ENCODE measurements at regions not wholly inside any gene's neighbourhood (a gene's known extent, or its start where the extent isn't known, plus 50 kb on each side); places are given as distances from the start of the nearest gene placed in this dataset.

- no peaks in the 10 kb centered on the region for H3K27me3 ChIP-seq
- H3K36me3 ChIP-seq = no peaks in the 10 kb centered on the region
- no peak for TF ChIP-seq CTCF (IDR thresholded peaks at IDR 0.05)
- no peak for ATAC-seq
- no peak for DNase-seq
- no peaks in the 10 kb centered on the region for H3K9me3 ChIP-seq
- no peak overlapping the region for H3K27ac ChIP-seq
- intact Hi-C loops (cut with DNase I) = no loop called here
- no peaks in the 10 kb centered on the region for H3K4me1 ChIP-seq
- no peak overlapping the region for H3K4me3 ChIP-seq
These were observed 88.4 kb downstream of the ISL1 start for GRCh38 chr5:51471630-51472029.

- ATAC-seq (no peak), DNase-seq (no peak)
- H3K27ac ChIP-seq = no peak overlapping the region
- H3K4me3 ChIP-seq = no peak overlapping the region
- no peaks in the 10 kb centered on the region for H3K36me3 ChIP-seq
- no peaks in the 10 kb centered on the region for H3K27me3 ChIP-seq
- H3K4me1 ChIP-seq = no peaks in the 10 kb centered on the region
- intact Hi-C loops (cut with DNase I) = no loop called here
- no peak for TF ChIP-seq CTCF (IDR thresholded peaks at IDR 0.05)
- H3K9me3 ChIP-seq = no peaks in the 10 kb centered on the region
These were observed 89.2 kb downstream of the ISL1 start for GRCh38 chr5:51472472-51472871.

GRCh38 chr5:51475628-51476027 is 92.4 kb downstream of the ISL1 start:
- H3K27ac ChIP-seq = no peak overlapping the region
- no peak for TF ChIP-seq CTCF (IDR thresholded peaks at IDR 0.05)
- no peaks in the 10 kb centered on the region for H3K27me3 ChIP-seq
- ATAC-seq (no peak), DNase-seq (no peak)
- H3K4me3 ChIP-seq = no peak overlapping the region
- no peaks in the 10 kb centered on the region for H3K9me3 ChIP-seq
- H3K36me3 ChIP-seq = no peaks in the 10 kb centered on the region
- intact Hi-C loops (cut with DNase I) = no loop called here
- no peaks in the 10 kb centered on the region for H3K4me1 ChIP-seq

- Histone ChIP-seq H3K27ac (no peak overlapping the region), H3K4me3 (no peak overlapping the region), H3K36me3 (no peaks in the 10 kb centered on the region), H3K9me3 (no peaks in the 10 kb centered on the region), H3K27me3 (no peaks in the 10 kb centered on the region), H3K4me1 (no peaks in the 10 kb centered on the region)
- ATAC-seq (no peak), DNase-seq (no peak)
- no peak for TF ChIP-seq CTCF (IDR thresholded peaks at IDR 0.05)
- intact Hi-C loops (cut with DNase I) = no loop called here
These were observed 93.2 kb downstream of the ISL1 start for GRCh38 chr5:51476431-51476830.

- DNase-seq = no peak
- ATAC-seq = no peak
These were observed 96.6 kb downstream of the ISL1 start for GRCh38 chr5:51479840-51480239.

More at GRCh38 chr5:51479840-51480239, 96.6 kb downstream of the ISL1 start:
- H3K27me3 ChIP-seq = no peaks in the 10 kb centered on the region
- H3K4me3 ChIP-seq = no peak overlapping the region
- no peaks in the 10 kb centered on the region for H3K36me3 ChIP-seq
- intact Hi-C loops (cut with DNase I) = no loop called here
- no peaks in the 10 kb centered on the region for H3K4me1 ChIP-seq
- no peaks in the 10 kb centered on the region for H3K9me3 ChIP-seq
- no peak for TF ChIP-seq CTCF (IDR thresholded peaks at IDR 0.05)
- no peak overlapping the region for H3K27ac ChIP-seq
